Activated naive CD4-positive, alpha-beta T cell treated with anti-CD3 and anti-CD28 coated beads, Interleukin-2, amount 50 U/mL, for 24 hours (primary cell): ENCODE measurements at regions not wholly inside any gene's neighbourhood (a gene's known extent, or its start where the extent isn't known, plus 50 kb on each side); places are given as distances from the start of the nearest gene placed in this dataset.

ENCODE experiments used
- H3K27ac Mint-ChIP-seq: one replicate; pipeline ENCODE4 v1.8.0; 2021; ENCODE audit warnings: mild to moderate bottlenecking, mixed read lengths
- H3K27me3 Mint-ChIP-seq: one replicate; pipeline ENCODE4 v1.8.0; 2021; ENCODE audit warnings: mixed read lengths
- H3K36me3 Mint-ChIP-seq: one replicate; pipeline ENCODE4 v1.8.0; 2021; ENCODE audit warnings: mixed read lengths
- H3K4me1 Mint-ChIP-seq: one replicate; pipeline ENCODE4 v1.8.0; 2021; ENCODE audit warnings: mixed read lengths
- H3K4me3 Mint-ChIP-seq: one replicate; pipeline ENCODE4 v1.8.0; 2021; ENCODE audit warnings: mild to moderate bottlenecking, mixed read lengths
- H3K9me3 Mint-ChIP-seq: one replicate; pipeline ENCODE4 v1.8.0; 2021; ENCODE audit warnings: mixed read lengths

DNA sequence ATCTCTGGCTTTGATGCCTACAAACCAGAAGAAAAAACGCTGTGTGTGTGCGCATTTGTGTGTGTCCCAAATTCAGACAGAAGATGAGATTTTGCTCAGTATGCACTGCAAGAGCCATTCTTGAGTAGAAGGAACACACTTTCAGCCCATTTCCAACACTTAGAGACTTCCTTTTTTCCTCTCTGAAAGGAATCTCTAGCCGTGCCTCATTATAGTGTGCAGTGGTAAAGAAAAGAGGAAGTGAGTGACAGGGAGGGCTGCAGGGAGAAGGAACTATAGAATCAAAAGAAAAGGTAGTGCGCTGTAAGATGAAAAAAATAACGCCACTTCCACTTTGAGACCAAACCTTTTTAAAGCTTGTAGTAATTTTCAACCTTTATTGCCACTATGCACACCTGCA lies 1400.9 kb upstream of the FLRT2 start:
- no peaks in the 10 kb centered on the region for H3K9me3 Mint-ChIP-seq
- no peaks in the 10 kb centered on the region for H3K36me3 Mint-ChIP-seq
- no peaks in the 10 kb centered on the region for H3K4me1 Mint-ChIP-seq
- H3K27me3 Mint-ChIP-seq: no peaks in the 10 kb centered on the region
- H3K27ac Mint-ChIP-seq: no peak overlapping the region
- H3K4me3 Mint-ChIP-seq: no peak overlapping the region

DNA sequence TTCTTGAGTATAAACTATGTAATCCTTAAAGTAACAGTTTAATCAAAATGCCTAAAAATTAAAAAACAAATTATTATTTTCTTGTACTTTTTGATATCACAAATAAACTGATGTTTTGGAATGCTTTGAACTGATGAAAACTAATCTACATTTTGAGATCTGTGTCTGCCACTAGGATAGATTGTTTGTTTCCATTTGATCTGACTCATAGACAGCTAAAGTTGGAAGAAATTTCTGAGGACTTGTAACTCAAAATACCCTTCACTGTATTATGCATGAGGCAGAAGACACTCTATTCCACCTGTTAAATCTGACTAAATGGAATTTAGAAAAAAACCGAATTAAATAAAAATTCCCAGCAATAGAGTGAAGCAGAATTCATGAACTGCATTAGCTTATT lies 1400.0 kb upstream of the FLRT2 start:
- no peaks in the 10 kb centered on the region for H3K36me3 Mint-ChIP-seq
- H3K27me3 Mint-ChIP-seq: no peaks in the 10 kb centered on the region
- H3K27ac Mint-ChIP-seq: no peak overlapping the region
- no peak overlapping the region for H3K4me3 Mint-ChIP-seq
- H3K4me1 Mint-ChIP-seq: no peaks in the 10 kb centered on the region
- no peaks in the 10 kb centered on the region for H3K9me3 Mint-ChIP-seq

- Mint-ChIP-seq H3K27ac (no peak overlapping the region), H3K27me3 (no peaks in the 10 kb centered on the region), H3K4me3 (no peak overlapping the region), H3K4me1 (no peaks in the 10 kb centered on the region), H3K9me3 (peaks cover 6% of the 10 kb centered on the region), H3K36me3 (no peaks in the 10 kb centered on the region)
Observed at GRCh38 chr14:84131924-84132323, 1398.0 kb upstream of the FLRT2 start.

DNA sequence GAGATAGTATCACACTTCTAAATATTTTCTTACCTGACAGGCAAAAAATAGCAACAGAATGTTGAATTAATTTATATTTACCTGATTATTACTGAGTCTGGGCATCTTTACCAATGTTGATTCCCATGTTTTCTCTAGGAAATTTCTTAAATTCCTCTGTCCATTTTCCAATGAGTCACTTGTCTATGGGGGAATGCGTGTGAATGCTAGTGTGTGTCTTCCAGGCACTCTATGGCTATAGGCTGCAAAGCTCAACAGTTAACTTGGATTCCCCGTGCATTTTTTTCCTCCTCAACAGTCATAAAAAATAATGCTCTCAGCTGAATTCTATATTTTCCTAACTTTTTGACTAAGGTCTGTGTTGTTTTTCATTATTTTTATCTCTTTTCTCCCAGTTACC lies 1385.8 kb upstream of the FLRT2 start:
- no peaks in the 10 kb centered on the region for H3K9me3 Mint-ChIP-seq
- no peaks in the 10 kb centered on the region for H3K27me3 Mint-ChIP-seq
- H3K4me1 Mint-ChIP-seq: no peaks in the 10 kb centered on the region
- H3K27ac Mint-ChIP-seq: no peak overlapping the region
- no peak overlapping the region for H3K4me3 Mint-ChIP-seq
- no peaks in the 10 kb centered on the region for H3K36me3 Mint-ChIP-seq

GRCh38 chr14:84152452-84152851 lies 1377.5 kb upstream of the FLRT2 start:
- no peak overlapping the region for H3K4me3 Mint-ChIP-seq
- H3K9me3 Mint-ChIP-seq: peaks cover 11% of the 10 kb centered on the region
- H3K4me1 Mint-ChIP-seq: no peaks in the 10 kb centered on the region
- no peak overlapping the region for H3K27ac Mint-ChIP-seq
- H3K27me3 Mint-ChIP-seq: no peaks in the 10 kb centered on the region
- no peaks in the 10 kb centered on the region for H3K36me3 Mint-ChIP-seq

- Mint-ChIP-seq H3K36me3 (no peaks in the 10 kb centered on the region), H3K4me3 (no peak overlapping the region), H3K9me3 (no peaks in the 10 kb centered on the region), H3K4me1 (no peaks in the 10 kb centered on the region), H3K27ac (no peak overlapping the region), H3K27me3 (no peaks in the 10 kb centered on the region)
Observed at GRCh38 chr14:84162633-84163032, 1367.3 kb upstream of the FLRT2 start.

- Mint-ChIP-seq H3K36me3 (no peaks in the 10 kb centered on the region), H3K4me3 (no peak overlapping the region), H3K27me3 (no peaks in the 10 kb centered on the region)
Observed at GRCh38 chr14:84167026-84167425, 1362.9 kb upstream of the FLRT2 start.

GRCh38 chr14:84180336-84180735 lies 1349.6 kb upstream of the FLRT2 start:
- H3K27me3 Mint-ChIP-seq: no peaks in the 10 kb centered on the region
- H3K9me3 Mint-ChIP-seq: no peaks in the 10 kb centered on the region
- no peaks in the 10 kb centered on the region for H3K36me3 Mint-ChIP-seq
- H3K4me3 Mint-ChIP-seq: no peak overlapping the region
- no peaks in the 10 kb centered on the region for H3K4me1 Mint-ChIP-seq
- no peak overlapping the region for H3K27ac Mint-ChIP-seq

More at GRCh38 chr14:84167026-84167425, 1362.9 kb upstream of the FLRT2 start:
- Mint-ChIP-seq H3K9me3 (peaks cover 6% of the 10 kb centered on the region), H3K27ac (no peak overlapping the region), H3K4me1 (no peaks in the 10 kb centered on the region)

GRCh38 chr14:84181072-84181471 lies 1348.9 kb upstream of the FLRT2 start:
- H3K4me1 Mint-ChIP-seq: no peaks in the 10 kb centered on the region
- no peak overlapping the region for H3K4me3 Mint-ChIP-seq
- no peaks in the 10 kb centered on the region for H3K36me3 Mint-ChIP-seq
- no peaks in the 10 kb centered on the region for H3K27me3 Mint-ChIP-seq
- H3K27ac Mint-ChIP-seq: no peak overlapping the region
- no peaks in the 10 kb centered on the region for H3K9me3 Mint-ChIP-seq

- H3K27ac Mint-ChIP-seq: no peak overlapping the region
- no peak overlapping the region for H3K4me3 Mint-ChIP-seq
- H3K27me3 Mint-ChIP-seq: no peaks in the 10 kb centered on the region
- H3K9me3 Mint-ChIP-seq: peaks cover 7% of the 10 kb centered on the region
- no peaks in the 10 kb centered on the region for H3K4me1 Mint-ChIP-seq
- no peaks in the 10 kb centered on the region for H3K36me3 Mint-ChIP-seq
Observed at GRCh38 chr14:84195514-84195913, 1334.4 kb upstream of the FLRT2 start.

- H3K4me3 Mint-ChIP-seq: no peak overlapping the region
- H3K9me3 Mint-ChIP-seq: peaks cover 12% of the 10 kb centered on the region
- no peak overlapping the region for H3K27ac Mint-ChIP-seq
- no peaks in the 10 kb centered on the region for H3K27me3 Mint-ChIP-seq
- no peaks in the 10 kb centered on the region for H3K36me3 Mint-ChIP-seq
- H3K4me1 Mint-ChIP-seq: no peaks in the 10 kb centered on the region
Observed at GRCh38 chr14:84197704-84198103, 1332.2 kb upstream of the FLRT2 start.

- no peaks in the 10 kb centered on the region for H3K27me3 Mint-ChIP-seq
- H3K4me1 Mint-ChIP-seq: no peaks in the 10 kb centered on the region
- H3K36me3 Mint-ChIP-seq: no peaks in the 10 kb centered on the region
- no peak overlapping the region for H3K4me3 Mint-ChIP-seq
- H3K27ac Mint-ChIP-seq: no peak overlapping the region
- peaks cover 5% of the 10 kb centered on the region for H3K9me3 Mint-ChIP-seq
Observed at GRCh38 chr14:84202486-84202885, 1327.5 kb upstream of the FLRT2 start.

DNA sequence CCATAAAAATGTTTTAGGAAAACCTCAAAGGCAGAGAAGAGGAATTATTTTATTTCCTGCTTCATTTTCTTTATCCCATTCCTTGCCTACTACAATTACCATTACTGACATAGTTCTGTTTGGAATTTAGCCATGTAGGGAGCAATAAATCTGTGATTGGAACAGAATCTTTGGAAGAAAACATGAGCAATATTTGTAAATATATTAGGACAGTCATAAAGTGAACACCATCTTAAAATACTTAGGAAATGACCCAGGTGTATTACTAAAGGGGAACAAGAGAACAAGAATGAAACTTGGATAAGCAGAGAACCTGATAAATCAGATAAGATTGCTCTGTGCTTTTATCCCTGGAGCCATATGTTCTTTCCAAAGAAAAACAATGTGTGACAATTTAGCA lies 1326.0 kb upstream of the FLRT2 start:
- Mint-ChIP-seq H3K27me3 (no peaks in the 10 kb centered on the region), H3K9me3 (peaks cover 7% of the 10 kb centered on the region), H3K4me3 (no peak overlapping the region), H3K27ac (no peak overlapping the region), H3K4me1 (no peaks in the 10 kb centered on the region), H3K36me3 (no peaks in the 10 kb centered on the region)

DNA sequence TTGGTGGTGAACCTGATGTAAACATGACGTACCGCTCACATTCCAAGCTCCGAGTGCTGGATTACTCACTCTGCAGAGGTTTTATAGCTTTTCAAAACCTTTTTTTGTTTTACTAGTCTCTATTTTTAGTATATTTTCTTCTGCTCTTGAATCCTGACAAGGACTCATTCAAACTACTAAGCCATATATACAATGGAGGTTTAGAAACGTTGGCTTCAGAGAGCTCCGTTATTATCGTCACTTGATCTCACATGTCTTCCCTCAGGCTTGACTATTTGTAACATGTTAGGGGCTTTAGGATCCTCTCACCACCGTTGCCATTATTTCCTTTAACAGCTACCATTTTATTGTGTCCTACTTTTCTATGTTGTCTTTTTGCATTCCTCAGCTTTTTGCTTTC lies 1321.5 kb upstream of the FLRT2 start:
- Mint-ChIP-seq H3K27ac (no peak overlapping the region), H3K4me1 (no peaks in the 10 kb centered on the region), H3K27me3 (no peaks in the 10 kb centered on the region), H3K36me3 (no peaks in the 10 kb centered on the region), H3K4me3 (no peak overlapping the region), H3K9me3 (peaks cover 11% of the 10 kb centered on the region)

DNA sequence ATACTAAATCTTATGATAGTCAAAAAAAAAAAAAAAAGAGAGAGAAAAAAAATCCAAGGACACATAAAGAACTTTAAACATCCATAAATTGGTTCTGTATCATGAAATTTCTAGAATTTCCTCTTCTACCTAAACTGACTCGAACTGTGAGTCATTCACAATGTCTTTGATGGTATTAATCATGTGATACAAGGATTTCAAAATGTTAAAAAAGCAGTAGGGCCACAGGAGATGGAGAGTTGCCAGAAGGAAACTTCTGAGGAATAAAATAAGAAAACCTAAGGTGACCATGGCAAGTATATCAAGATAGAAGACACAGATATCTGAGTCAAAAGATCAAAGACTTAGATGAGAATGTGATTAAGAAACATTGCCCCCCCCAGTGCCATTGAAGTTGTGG lies 1320.9 kb upstream of the FLRT2 start:
- Mint-ChIP-seq H3K4me3 (no peak overlapping the region), H3K4me1 (no peaks in the 10 kb centered on the region), H3K9me3 (peaks cover 11% of the 10 kb centered on the region), H3K27ac (no peak overlapping the region), H3K27me3 (no peaks in the 10 kb centered on the region), H3K36me3 (no peaks in the 10 kb centered on the region)

GRCh38 chr14:84217066-84217465 lies 1312.9 kb upstream of the FLRT2 start:
- peaks cover 9% of the 10 kb centered on the region for H3K9me3 Mint-ChIP-seq
- H3K27ac Mint-ChIP-seq: no peak overlapping the region
- H3K27me3 Mint-ChIP-seq: no peaks in the 10 kb centered on the region
- no peaks in the 10 kb centered on the region for H3K36me3 Mint-ChIP-seq
- H3K4me3 Mint-ChIP-seq: no peak overlapping the region
- H3K4me1 Mint-ChIP-seq: no peaks in the 10 kb centered on the region

DNA sequence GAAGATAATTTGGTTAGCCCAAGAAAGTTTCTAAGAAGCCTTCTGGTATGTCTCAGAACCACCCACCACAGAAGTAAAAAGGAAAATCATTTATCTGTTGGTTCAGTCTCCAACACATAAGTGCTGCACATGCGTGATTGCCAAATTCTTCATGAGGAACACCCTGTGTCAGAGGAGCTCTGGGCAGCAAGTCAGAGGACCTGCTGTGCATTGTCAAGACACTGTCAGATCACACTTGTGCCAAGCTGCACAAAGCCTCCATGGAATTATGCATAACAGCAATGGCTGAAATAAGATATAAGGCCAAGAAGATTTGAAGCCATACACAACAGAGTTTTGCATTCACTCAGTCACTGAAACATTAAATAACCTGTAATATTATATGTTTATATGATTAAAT lies 1304.7 kb upstream of the FLRT2 start:
- no peak overlapping the region for H3K27ac Mint-ChIP-seq
- no peaks in the 10 kb centered on the region for H3K36me3 Mint-ChIP-seq
- H3K4me3 Mint-ChIP-seq: no peak overlapping the region
- H3K9me3 Mint-ChIP-seq: peaks cover 9% of the 10 kb centered on the region
- H3K27me3 Mint-ChIP-seq: no peaks in the 10 kb centered on the region
- H3K4me1 Mint-ChIP-seq: no peaks in the 10 kb centered on the region
